Activated T-cell treated with anti-CD3 and anti-CD28 coated beads, Interleukin-2, amount 50 U/mL, for 4 hours (primary cell): ENCODE measurements at regions not wholly inside any gene's neighbourhood (a gene's known extent, or its start where the extent isn't known, plus 50 kb on each side); places are given as distances from the start of the nearest gene placed in this dataset.

ENCODE experiments used
- ATAC-seq, 2 donors: fragments of 200-7000 bp; cut with Tn5 transposase; one replicate each; pipeline ENCODE4 v1.10.0; 2021
- DNase-seq: peaks from one replicate; pipeline ENCODE4 v3.0.0-alpha.2; 2020
- H3K27me3 Mint-ChIP-seq: one replicate; pipeline ENCODE4 v1.8.0; 2021; ENCODE audit warnings: low read depth, mixed read lengths
- H3K36me3 Mint-ChIP-seq: one replicate; pipeline ENCODE4 v1.8.0; 2022; ENCODE audit warnings: mixed read lengths; ENCODE audit not compliant: insufficient read depth
- H3K4me1 Mint-ChIP-seq: one replicate; pipeline ENCODE4 v1.8.0; 2021; ENCODE audit warnings: low read depth, mixed read lengths
- H3K4me3 Mint-ChIP-seq: one replicate; pipeline ENCODE4 v1.8.0; 2021; ENCODE audit warnings: mild to moderate bottlenecking, moderate library complexity, mixed read lengths
- H3K9me3 Mint-ChIP-seq: one replicate; pipeline ENCODE4 v1.8.0; 2021; ENCODE audit warnings: mixed read lengths

DNA sequence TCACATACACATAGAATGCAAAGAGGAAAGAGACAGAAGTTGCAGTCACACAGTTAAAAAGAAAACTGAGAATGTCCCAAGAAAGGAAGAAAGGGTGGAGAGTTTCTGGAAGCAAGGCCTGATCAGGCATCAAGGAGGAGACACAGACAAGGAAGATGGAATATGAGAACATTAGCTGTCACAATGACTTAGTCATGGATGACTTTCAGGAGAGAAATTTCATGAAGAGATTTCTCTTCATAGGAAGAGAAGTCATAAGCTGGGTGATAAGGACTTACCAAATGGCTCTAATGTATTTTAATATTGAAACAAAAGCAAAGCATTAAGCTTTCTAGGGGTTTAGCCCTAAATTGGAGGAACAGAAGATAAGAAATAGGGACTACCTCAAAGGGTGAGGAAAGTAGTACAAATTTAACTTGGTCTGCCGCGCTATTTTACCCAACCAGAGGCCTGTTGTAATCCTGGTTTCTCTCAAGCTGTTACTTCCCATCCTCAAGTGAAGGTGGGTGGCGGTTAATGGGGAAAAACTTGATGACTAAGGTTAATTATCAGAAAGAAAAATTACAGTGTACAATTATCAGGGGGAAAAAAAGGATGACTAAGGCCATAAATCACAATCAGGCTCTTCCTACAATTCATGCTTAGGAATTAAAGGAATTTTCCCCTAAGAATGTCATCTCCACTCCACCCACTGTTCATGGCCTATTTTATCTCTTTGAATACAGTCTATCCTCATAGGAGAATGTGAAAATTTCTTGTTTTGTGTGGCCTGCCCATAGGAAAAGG lies 93.9 kb upstream of the ADGRL2 start:
- H3K4me1 Mint-ChIP-seq, result no peaks in the 10 kb centered on the region
- no peaks in the 10 kb centered on the region for H3K27me3 Mint-ChIP-seq
- DNase-seq, result no peak
- H3K9me3 Mint-ChIP-seq, result peaks cover 11% of the 10 kb centered on the region
- no peaks in the 10 kb centered on the region for H3K36me3 Mint-ChIP-seq
- ATAC-seq, result no peak
- H3K4me3 Mint-ChIP-seq, result no peak overlapping the region

DNA sequence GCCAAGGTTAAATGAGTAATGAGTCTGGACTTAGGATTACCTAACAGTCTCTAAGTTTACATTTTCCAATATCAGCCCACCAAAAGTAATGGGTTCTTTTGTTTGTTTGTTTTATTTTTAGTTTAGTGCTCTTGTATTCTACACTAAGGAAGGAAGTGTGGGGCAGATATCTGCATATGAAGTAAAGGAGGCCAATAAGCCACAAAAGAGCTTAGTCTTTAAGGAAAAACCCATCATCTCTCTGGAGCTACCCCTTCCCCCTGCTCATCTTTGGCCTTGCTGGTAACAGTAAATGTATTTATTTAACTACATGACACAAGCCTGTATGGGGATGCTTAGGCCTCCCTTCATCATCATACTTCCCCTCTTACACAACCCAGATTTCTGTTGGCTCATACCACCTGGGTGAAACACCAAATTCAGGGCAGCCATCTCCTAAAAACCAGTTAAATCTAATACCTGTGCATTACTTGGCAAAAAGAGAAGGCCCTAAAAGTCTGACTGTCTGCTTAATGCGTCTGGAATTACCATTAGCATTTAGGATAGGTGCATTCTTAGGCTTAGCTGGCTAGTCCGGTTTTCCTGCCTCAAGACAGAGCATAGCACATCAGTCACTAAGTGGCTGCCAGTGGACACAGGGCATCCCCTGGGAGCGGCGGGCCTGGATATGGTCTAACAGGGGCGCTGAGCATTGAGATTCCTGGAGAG lies 96.8 kb upstream of the ADGRL2 start:
- Mint-ChIP-seq H3K9me3 (peaks cover 11% of the 10 kb centered on the region), H3K4me3 (no peak overlapping the region), H3K27me3 (no peaks in the 10 kb centered on the region), H3K36me3 (no peaks in the 10 kb centered on the region), H3K4me1 (no peaks in the 10 kb centered on the region)
- DNase-seq, result no peak
- no peak for ATAC-seq

DNA sequence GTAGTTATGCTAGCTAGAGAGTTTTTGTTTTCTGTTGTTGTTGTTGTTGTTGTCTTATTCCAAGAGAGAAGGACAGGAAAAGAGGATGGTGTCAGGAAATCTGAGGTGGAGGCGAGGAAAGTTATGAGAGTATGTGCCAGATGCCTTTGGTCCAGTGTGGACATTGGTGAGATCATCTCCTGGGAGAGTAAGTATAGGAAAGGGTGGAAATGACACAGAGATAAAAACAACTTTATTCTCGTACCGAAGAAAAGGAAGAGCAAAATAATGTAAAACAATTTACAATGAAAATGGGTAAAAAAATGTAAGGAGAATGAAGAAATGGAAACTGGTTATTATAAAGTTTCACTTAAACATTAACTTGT lies 97.4 kb upstream of the ADGRL2 start:
- Mint-ChIP-seq H3K27me3 (no peaks in the 10 kb centered on the region), H3K9me3 (peaks cover 11% of the 10 kb centered on the region)

DNA sequence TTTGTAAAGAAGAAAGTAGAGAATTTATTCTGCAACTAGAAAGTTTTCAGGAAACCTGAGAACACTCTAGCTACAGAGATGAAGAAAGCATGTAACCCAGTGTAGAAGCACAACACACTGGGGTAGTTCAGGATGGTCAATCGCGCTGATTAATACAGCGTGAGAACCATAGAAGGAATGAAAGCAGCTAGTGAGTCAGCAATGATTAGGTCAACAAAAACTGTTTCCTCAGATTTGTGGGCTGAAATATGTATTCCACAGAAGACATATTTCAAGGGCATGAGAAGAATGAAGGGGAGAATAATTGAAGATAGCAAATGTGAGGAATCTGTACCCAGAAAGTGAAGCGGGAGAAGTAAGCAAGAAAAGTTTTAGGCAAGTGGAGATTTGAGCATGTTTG lies 97.8 kb upstream of the ADGRL2 start:
- Mint-ChIP-seq H3K4me1 (no peaks in the 10 kb centered on the region), H3K36me3 (no peaks in the 10 kb centered on the region), H3K4me3 (no peak overlapping the region), H3K27me3 (no peaks in the 10 kb centered on the region), H3K9me3 (peaks cover 11% of the 10 kb centered on the region)
- no peak for ATAC-seq
- no peak for DNase-seq

More for the DNA sequence above, 97.4 kb upstream of the ADGRL2 start:
- ATAC-seq, result no peak
- H3K36me3 Mint-ChIP-seq, result no peaks in the 10 kb centered on the region
- H3K4me3 Mint-ChIP-seq, result no peak overlapping the region
- DNase-seq, result no peak
- no peaks in the 10 kb centered on the region for H3K4me1 Mint-ChIP-seq

DNA sequence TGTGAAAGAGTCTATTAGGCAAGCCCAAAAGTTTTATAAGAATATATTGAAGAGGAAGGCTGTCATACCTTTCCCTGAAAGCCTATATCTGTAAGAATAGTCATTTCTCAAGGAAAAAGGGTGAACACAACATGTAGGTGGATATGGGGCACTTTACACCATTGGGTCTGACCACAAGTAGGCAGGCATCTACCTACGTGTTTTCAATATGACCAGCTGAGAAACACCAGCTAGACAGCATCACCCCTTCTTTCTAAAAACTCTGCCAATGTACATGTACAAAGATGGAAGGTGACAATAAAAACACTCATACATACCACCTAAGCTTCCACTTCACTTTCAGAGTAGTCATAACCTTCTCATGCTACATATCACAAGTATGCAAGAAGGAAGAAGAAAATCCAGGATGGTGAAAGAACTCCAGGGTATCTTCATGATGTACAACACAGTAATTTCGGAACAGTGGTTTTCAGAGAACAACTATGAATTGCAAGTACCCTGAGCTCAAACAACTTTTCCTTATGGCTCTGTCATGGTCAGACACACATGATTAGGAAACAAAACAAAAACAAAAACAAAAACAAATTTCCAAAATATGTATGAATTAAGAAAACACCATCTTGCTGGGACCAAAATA lies 98.5 kb upstream of the ADGRL2 start:
- H3K36me3 Mint-ChIP-seq, result no peaks in the 10 kb centered on the region
- DNase-seq, result no peak
- H3K4me1 Mint-ChIP-seq, result no peaks in the 10 kb centered on the region
- H3K4me3 Mint-ChIP-seq, result no peak overlapping the region
- H3K27me3 Mint-ChIP-seq, result no peaks in the 10 kb centered on the region
- no peak for ATAC-seq
- peaks cover 11% of the 10 kb centered on the region for H3K9me3 Mint-ChIP-seq

DNA sequence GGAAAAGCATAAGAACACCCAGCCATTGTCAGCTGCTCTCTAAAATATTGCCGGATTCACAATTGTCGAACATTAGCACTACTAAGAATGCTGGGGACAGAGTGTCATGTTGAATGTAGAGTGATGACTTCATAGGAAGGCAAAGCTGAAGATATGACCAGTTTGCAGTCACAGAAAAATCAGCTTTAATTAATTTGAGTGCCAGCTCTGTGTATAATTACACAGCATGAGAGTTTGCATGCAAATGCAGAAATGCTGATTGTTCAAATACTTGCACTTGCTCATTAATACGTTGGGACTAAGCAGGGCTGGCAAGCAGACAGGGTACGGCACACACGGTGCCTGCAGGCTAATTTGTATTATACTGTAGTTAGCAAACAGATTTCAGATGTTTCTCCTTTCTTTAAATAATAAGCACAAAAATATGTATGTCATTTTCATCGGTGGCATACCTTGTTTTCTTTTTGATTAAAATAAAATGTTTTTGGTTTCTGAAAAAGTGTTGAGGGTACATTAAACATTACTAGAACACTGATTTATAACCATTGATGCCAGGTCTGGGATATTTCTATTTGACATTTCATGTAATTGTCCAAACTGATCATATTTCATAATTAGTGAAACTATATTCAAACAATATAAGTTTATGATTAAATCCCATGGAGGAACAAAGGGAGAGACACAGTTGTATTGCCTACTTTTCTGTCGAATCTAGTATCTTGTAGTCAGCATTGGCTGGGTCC lies 99.8 kb upstream of the ADGRL2 start:
- no peak overlapping the region for H3K4me3 Mint-ChIP-seq
- H3K4me1 Mint-ChIP-seq, result no peaks in the 10 kb centered on the region
- ATAC-seq (no peak), DNase-seq (no peak)
- H3K36me3 Mint-ChIP-seq, result no peaks in the 10 kb centered on the region
- H3K27me3 Mint-ChIP-seq, result no peaks in the 10 kb centered on the region
- peaks cover 15% of the 10 kb centered on the region for H3K9me3 Mint-ChIP-seq

DNA sequence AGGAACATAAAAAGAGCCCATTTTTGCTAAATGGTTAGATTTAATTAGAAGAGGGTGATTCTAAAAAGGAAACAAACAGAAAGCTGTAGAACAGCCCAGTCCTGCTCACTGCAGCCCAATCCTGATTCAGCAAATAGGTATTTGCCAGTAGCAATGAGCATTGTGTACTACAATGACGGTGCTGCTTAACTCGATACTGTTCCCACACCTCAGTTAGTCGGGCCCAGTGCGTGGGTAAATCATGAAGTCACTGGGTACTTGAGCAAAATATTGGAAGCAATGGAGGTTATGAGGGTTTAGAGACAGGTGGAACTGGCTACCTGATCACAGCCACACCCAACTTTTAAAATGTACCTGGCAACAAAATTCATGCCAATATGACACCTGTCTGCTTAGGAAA lies 101.5 kb upstream of the ADGRL2 start:
- H3K4me1 Mint-ChIP-seq, result no peaks in the 10 kb centered on the region
- no peak overlapping the region for H3K4me3 Mint-ChIP-seq
- H3K9me3 Mint-ChIP-seq, result peaks cover 11% of the 10 kb centered on the region
- DNase-seq (no peak), ATAC-seq (no peak)
- H3K36me3 Mint-ChIP-seq, result no peaks in the 10 kb centered on the region
- H3K27me3 Mint-ChIP-seq, result no peaks in the 10 kb centered on the region

DNA sequence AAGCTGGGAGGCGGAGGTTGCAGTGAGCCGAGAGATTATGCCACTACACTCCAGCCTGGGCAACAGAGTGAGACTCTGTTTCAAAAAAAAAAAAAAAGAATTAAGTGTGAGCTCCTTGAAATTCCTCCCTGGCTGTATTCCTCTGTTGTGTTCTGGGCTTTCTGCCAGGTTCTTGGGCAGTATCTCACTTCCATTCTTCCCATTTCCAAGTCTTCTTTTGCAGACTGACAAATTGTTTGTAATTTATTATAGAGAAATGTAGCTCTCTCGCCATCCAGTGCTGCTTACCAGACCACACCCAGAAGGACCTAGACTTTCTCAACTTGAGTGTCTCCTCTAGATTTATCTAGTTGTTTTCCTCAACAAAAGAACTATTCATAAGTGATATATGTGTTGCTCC lies 105.0 kb upstream of the ADGRL2 start:
- H3K36me3 Mint-ChIP-seq, result no peaks in the 10 kb centered on the region
- no peaks in the 10 kb centered on the region for H3K27me3 Mint-ChIP-seq
- H3K4me1 Mint-ChIP-seq, result no peaks in the 10 kb centered on the region

DNA sequence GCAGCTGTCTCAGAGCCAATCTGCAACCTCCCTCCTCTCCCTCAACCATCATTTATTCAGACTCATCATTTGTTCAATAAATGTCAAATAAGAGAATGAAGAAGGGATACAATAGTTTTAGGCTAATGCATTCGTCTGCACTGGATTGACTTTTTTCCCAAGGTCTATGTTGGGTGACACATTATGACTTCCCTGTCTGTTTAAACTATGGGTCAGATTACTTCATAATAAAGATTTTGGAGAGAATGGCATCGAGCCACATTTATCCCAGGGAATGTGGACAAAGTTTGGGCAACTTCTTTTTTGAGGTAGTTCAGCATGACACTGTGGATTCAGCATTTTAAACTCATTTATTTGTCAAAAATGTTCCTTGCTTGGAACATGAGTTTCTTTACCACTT lies 107.4 kb upstream of the ADGRL2 start:
- Mint-ChIP-seq H3K4me3 (no peak overlapping the region), H3K9me3 (peaks cover 5% of the 10 kb centered on the region), H3K4me1 (no peaks in the 10 kb centered on the region), H3K27me3 (no peaks in the 10 kb centered on the region), H3K36me3 (no peaks in the 10 kb centered on the region)
- no peak for ATAC-seq
- DNase-seq, result no peak

More for the DNA sequence above, 105.0 kb upstream of the ADGRL2 start:
- ATAC-seq (no peak), DNase-seq (no peak)
- Mint-ChIP-seq H3K4me3 (no peak overlapping the region), H3K9me3 (peaks cover 4% of the 10 kb centered on the region)

DNA sequence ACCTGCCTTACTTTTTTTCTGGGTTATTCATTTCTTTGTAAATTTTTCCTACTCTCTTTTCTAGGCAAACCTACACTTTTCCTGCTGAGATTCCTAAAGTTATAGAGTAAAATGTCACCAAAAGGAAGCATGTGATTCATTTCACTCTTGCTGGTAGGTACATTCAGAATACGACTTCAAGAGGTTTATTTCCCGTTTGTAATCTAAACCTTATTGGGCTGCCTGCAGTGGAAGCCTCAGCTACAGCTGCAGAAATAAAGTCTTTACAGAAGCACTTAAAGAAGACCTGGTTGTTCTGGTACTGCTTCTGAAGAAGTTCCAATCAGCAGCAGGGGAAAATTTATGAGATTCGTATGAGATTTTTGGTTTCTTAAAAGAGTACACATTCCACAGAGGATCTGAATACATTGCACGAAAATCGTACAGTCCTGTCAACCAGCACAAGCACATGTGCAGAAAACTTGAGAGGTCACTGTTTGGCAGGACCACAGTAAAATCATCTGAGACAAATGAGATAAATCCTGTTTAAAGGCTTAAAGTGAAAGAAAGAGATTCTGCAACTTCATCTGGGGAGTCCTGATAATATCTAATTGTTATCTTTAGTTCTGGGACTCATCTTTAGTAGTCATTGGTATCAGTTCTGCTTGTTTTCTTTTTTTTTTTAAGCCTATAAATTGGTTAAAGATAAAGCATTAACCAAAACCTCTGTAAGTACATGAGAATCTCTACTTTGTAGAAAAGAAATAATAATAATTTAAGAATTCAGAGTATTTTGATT lies 109.9 kb upstream of the ADGRL2 start:
- no peak for ATAC-seq
- DNase-seq, result no peak
- no peaks in the 10 kb centered on the region for H3K36me3 Mint-ChIP-seq
- no peaks in the 10 kb centered on the region for H3K27me3 Mint-ChIP-seq
- H3K9me3 Mint-ChIP-seq, result peaks cover 8% of the 10 kb centered on the region
- H3K4me1 Mint-ChIP-seq, result no peaks in the 10 kb centered on the region
- no peak overlapping the region for H3K4me3 Mint-ChIP-seq

DNA sequence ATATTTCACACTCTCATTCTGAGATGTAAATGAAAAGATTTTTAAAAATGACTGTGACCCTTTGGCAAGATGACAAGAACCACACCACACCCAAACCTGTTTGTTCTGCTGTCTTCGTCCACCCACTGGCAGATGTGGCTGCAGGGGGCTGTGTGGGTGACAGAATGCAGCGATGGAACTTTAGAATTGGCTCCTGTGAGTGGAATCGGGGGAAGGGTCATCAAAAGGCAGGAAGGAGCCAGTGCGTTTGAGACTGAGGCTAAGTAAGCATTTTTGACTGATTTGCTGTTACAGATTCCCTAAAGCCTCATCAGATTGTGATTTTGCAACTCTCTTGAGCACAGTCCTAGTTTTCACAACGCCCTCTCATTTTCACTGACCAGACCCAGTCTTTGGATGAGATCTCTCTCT lies 111.2 kb upstream of the ADGRL2 start:
- Mint-ChIP-seq H3K4me1 (no peaks in the 10 kb centered on the region), H3K4me3 (no peak overlapping the region), H3K27me3 (no peaks in the 10 kb centered on the region), H3K9me3 (peaks cover 14% of the 10 kb centered on the region), H3K36me3 (no peaks in the 10 kb centered on the region)
- no peak for DNase-seq
- no peak for ATAC-seq

DNA sequence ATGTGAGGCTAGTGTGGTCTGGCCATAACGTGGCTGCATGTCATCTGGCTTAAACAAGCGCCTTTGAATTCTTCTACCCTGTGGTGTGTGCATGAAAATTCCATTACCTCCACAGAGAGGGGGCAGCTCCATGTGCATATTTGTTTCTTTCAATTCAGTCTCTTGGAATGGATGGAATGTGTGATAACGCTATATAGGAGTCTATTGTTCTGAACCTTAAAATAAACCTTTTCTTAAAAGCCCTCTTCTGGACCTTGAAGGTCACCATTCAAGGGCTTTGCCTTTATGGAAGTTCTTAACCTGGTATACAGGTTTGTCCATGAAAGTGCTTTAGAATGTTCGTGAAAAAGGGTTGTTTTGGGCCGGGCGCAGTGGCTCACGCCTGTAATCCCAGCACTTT lies 118.2 kb upstream of the ADGRL2 start:
- Mint-ChIP-seq H3K36me3 (no peaks in the 10 kb centered on the region), H3K9me3 (peaks cover 16% of the 10 kb centered on the region), H3K4me1 (no peaks in the 10 kb centered on the region), H3K4me3 (no peak overlapping the region), H3K27me3 (no peaks in the 10 kb centered on the region)
- no peak for ATAC-seq
- DNase-seq, result no peak

DNA sequence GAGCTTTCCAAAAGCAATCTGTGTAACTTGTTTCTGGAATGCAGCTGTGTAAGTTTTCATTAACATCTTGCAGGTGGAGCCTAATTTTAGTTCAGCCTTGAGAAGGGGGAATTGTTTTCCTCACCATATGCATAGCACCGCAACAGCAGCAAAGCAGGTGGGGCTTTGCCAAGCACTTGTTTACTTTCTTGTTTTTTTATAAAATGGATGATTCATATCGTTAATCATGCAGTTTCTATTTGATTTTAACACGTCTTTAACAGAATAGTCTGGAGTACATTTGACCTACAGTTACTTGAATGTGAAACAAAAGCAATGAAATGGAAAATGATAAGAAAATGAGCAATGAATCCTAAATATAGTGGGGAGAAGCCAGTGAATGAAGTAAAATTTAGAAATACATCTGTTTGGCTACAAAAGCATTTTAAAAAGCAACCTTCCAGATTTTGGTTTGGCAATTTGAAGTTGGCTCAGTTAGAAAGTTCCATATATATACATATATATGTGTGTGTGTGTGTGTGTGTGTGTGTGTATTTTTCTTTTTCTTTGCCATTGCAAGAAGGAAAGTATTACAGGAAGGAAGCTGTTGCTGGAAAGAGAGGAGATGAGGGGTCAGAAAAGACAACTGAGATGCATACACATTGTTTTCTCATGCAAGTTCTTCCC lies 119.0 kb upstream of the ADGRL2 start:
- H3K4me1 Mint-ChIP-seq, result no peaks in the 10 kb centered on the region
- no peak overlapping the region for H3K4me3 Mint-ChIP-seq
- ATAC-seq (no peak), DNase-seq (no peak)
- H3K27me3 Mint-ChIP-seq, result no peaks in the 10 kb centered on the region
- no peaks in the 10 kb centered on the region for H3K36me3 Mint-ChIP-seq
- peaks cover 18% of the 10 kb centered on the region for H3K9me3 Mint-ChIP-seq
